Muscle of arm (tissue), 1 donor: ENCODE measurements at regions not wholly inside any gene's neighbourhood (a gene's known extent, or its start where the extent isn't known, plus 50 kb on each side); places are given as distances from the start of the nearest gene placed in this dataset.
"Not testable (repeated sequence)": the region's sequence is repeated elsewhere in the genome, so short reads cannot be mapped to it uniquely, and the experiment has no call there.

Experiments
- DNase-seq: peaks from one replicate; pipeline ENCODE4 v3.0.0-alpha.2; 2013

- no peak for DNase-seq
These were observed 117.9 kb downstream of the GPCPD1 start for GRCh38 chr20:5492937-5493336.

GRCh38 chr20:5491455-5491854 lies 119.4 kb downstream of the GPCPD1 start:
- no peak for DNase-seq

- DNase-seq, result no peak
These were observed 121.2 kb downstream of the GPCPD1 start for GRCh38 chr20:5489601-5490000.

- DNase-seq, result no peak
These were observed 122.0 kb downstream of the GPCPD1 start for GRCh38 chr20:5488823-5489222.

GRCh38 chr20:5486377-5487054 lies 124.3 kb downstream of the GPCPD1 start:
- no peak for DNase-seq

GRCh38 chr20:5484926-5485325 lies 125.9 kb downstream of the GPCPD1 start:
- no peak for DNase-seq

GRCh38 chr20:5484346-5484745 lies 126.5 kb downstream of the GPCPD1 start:
- no peak for DNase-seq

- DNase-seq, result no peak
These were observed 128.0 kb downstream of the GPCPD1 start for GRCh38 chr20:5482791-5483190.

- DNase-seq, result no peak
These were observed 128.9 kb downstream of the GPCPD1 start for GRCh38 chr20:5481872-5482271.

GRCh38 chr20:5480824-5481600 lies 129.8 kb downstream of the GPCPD1 start:
- DNase-seq, result no peak

- DNase-seq, result no peak
These were observed 135.9 kb downstream of the GPCPD1 start for GRCh38 chr20:5474646-5475550.

GRCh38 chr20:5471866-5472265 lies 138.9 kb downstream of the GPCPD1 start:
- not testable (repeated sequence) for DNase-seq

- DNase-seq, result no peak
These were observed 139.4 kb downstream of the GPCPD1 start for GRCh38 chr20:5471368-5471767.

- DNase-seq, result no peak
These were observed 139.9 kb downstream of the GPCPD1 start for GRCh38 chr20:5470943-5471342.

GRCh38 chr20:5470458-5470857 lies 140.3 kb downstream of the GPCPD1 start:
- no peak for DNase-seq

GRCh38 chr20:5469111-5469510 lies 141.7 kb downstream of the GPCPD1 start:
- DNase-seq, result no peak

GRCh38 chr20:5467086-5467485 lies 143.7 kb downstream of the GPCPD1 start:
- no peak for DNase-seq

- DNase-seq, result no peak
These were observed 145.2 kb downstream of the GPCPD1 start for GRCh38 chr20:5465604-5465927.

GRCh38 chr20:5464901-5465603 lies 145.8 kb downstream of the GPCPD1 start:
- no peak for DNase-seq

GRCh38 chr20:5463007-5463686 lies 146.4 kb upstream of the PROKR2 start:
- DNase-seq, result no peak

- not testable (repeated sequence) for DNase-seq
These were observed 137.0 kb upstream of the PROKR2 start for GRCh38 chr20:5453745-5454144.
